ENCODE measurements at regions not wholly inside any gene's neighbourhood (a gene's known extent, or its start where the extent isn't known, plus 50 kb on each side); places are given as distances from the start of the nearest gene placed in this dataset.

GRCh38 chr11:56885854-56886253 is 102.9 kb upstream of the OR5AK2 start:
- no peak overlapping the region for H3K4me3 ChIP-seq
- no peaks in the 10 kb centered on the region for H3K27me3 ChIP-seq
- 67% methylated on average over 2 of the region's 2 CpGs for WGBS
- H3K36me3 ChIP-seq = no peaks in the 10 kb centered on the region
- no peaks in the 10 kb centered on the region for H3K4me1 ChIP-seq
- no peak overlapping the region for H3K27ac ChIP-seq (replicated peaks in 1 of 4)
- intact Hi-C loops (cut with DNase I) = no loop called here
- no peaks in the 10 kb centered on the region for H3K9me3 ChIP-seq
- no peak for TF ChIP-seq POLR2AphosphoS5 (IDR thresholded peaks at IDR 0.05)
- TF ChIP-seq CTCF (IDR thresholded peaks at IDR 0.05) = no peak
- no peak for TF ChIP-seq EP300 (IDR thresholded peaks at IDR 0.05)
- TF ChIP-seq POLR2A (IDR thresholded peaks at IDR 0.05; ENCODE audit: low read depth) = no peak
- no peak for DNase-seq (ENCODE audit: extremely low spot score)

DNA sequence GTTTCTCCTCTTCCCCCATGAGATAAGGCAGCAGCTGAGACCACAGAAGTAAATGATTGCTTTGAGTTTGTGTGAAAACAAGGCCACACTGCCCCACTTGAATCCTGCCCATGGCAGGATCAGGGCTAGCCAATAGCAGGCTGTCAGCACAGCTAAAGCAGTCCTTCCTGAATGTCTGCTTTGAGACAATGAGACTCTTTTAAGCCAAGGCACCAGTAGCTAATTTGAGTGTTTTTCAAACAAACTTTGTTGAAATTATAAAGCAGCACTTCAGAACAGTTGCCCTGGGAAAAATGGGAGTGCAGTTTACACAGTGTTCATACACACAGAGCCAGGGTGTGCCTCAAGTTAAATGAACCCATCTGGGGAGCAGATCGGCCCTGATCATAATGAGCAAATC is 103.5 kb upstream of the OR5AK2 start:
- 13% methylated on average over 1 of the region's 1 CpG for WGBS
- H3K4me3 ChIP-seq = no peak overlapping the region
- no peaks in the 10 kb centered on the region for H3K4me1 ChIP-seq
- TF ChIP-seq CTCF (IDR thresholded peaks at IDR 0.05) (no peak), POLR2A (IDR thresholded peaks at IDR 0.05; ENCODE audit: low read depth) (no peak), POLR2AphosphoS5 (IDR thresholded peaks at IDR 0.05) (no peak), EP300 (IDR thresholded peaks at IDR 0.05) (no peak)
- no peaks in the 10 kb centered on the region for H3K36me3 ChIP-seq
- intact Hi-C loops (cut with DNase I) = no loop called here
- no peak overlapping the region for H3K27ac ChIP-seq (replicated peaks in 1 of 4)
- no peaks in the 10 kb centered on the region for H3K27me3 ChIP-seq
- H3K9me3 ChIP-seq = no peaks in the 10 kb centered on the region
- DNase-seq (ENCODE audit: extremely low spot score) = no peak

- intact Hi-C loops (cut with DNase I) = no loop called here
- DNase-seq (ENCODE audit: extremely low spot score) = no peak
- H3K9me3 ChIP-seq = no peaks in the 10 kb centered on the region
- H3K27me3 ChIP-seq = no peaks in the 10 kb centered on the region
- TF ChIP-seq POLR2AphosphoS5 (IDR thresholded peaks at IDR 0.05) (no peak), POLR2A (IDR thresholded peaks at IDR 0.05; ENCODE audit: low read depth) (no peak), CTCF (IDR thresholded peaks at IDR 0.05) (no peak), EP300 (IDR thresholded peaks at IDR 0.05) (no peak)
- no peaks in the 10 kb centered on the region for H3K4me1 ChIP-seq
- H3K27ac ChIP-seq (replicated peaks in 1 of 4) = no peak overlapping the region
- no peaks in the 10 kb centered on the region for H3K36me3 ChIP-seq
- no peak overlapping the region for H3K4me3 ChIP-seq
- 91% methylated on average over 9 of the region's 9 CpGs for WGBS
Observed at GRCh38 chr11:56883371-56883987, 105.2 kb upstream of the OR5AK2 start.

DNA sequence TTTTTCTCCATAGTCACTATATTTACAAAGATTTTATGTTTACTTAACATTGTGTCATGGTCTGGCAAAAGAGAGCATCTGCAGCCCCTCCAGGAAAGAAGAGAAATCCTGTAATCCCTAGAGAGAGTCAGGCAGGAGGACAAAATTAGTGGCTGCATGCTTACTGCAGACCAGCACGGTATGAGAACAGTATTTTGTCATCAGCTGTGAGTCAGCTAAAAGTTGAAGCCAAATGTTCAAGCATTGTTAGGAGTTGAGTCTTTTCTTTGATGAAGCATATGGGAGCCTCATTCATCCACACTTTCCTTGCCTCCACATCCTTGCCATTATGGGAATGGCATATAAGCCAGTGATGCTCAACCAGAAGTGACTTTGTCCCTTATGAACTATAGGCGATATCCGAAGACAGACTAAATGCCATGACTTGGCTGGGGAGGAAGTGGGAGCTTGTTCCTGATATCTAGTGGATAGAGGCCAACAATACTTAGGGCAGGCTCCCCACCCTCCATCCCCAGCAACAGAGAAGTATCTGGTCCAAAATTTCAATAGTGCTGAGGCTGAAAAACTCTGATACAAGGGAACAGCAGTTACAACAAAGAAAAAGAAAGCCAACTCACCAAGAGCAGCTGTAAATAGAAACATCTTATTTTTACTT is 112.0 kb upstream of the OR5AK2 start:
- H3K27me3 ChIP-seq = no peaks in the 10 kb centered on the region
- H3K27ac ChIP-seq (replicated peaks in 1 of 4) = no peak overlapping the region
- no peak overlapping the region for H3K4me3 ChIP-seq
- no peak for TF ChIP-seq CTCF (IDR thresholded peaks at IDR 0.05)
- TF ChIP-seq POLR2A (IDR thresholded peaks at IDR 0.05; ENCODE audit: low read depth) = no peak
- no peak for TF ChIP-seq POLR2AphosphoS5 (IDR thresholded peaks at IDR 0.05)
- no peak for TF ChIP-seq EP300 (IDR thresholded peaks at IDR 0.05)
- H3K4me1 ChIP-seq = no peaks in the 10 kb centered on the region
- H3K36me3 ChIP-seq = no peaks in the 10 kb centered on the region
- intact Hi-C loops (cut with DNase I) = no loop called here
- H3K9me3 ChIP-seq = no peaks in the 10 kb centered on the region
- no peak for DNase-seq (ENCODE audit: extremely low spot score)
- WGBS = 61% methylated on average over 3 of the region's 3 CpGs

DNA sequence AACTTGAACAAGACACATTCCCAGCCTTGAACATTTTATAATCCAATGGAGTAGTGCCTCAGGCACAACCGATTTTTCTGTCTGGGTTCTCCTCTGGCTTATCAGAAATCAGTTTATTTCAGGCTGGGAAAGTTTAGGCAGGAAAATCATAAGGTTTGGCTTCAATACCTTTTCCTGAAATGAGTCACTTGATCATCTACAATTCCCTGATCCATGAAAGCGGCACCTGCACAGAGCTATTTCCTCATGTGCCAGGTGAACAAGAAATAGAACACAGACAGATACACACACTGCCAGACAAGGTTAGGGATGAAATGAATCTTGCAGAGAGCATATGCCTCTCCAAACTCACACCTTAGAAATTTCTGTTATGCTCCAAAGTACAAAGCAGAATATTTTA is 106.7 kb upstream of the OR9G4 start:
- no peak overlapping the region for H3K4me3 ChIP-seq
- H3K9me3 ChIP-seq = no peaks in the 10 kb centered on the region
- no peak for DNase-seq (ENCODE audit: extremely low spot score)
- 77% methylated on average over 2 of the region's 2 CpGs for WGBS
- H3K27me3 ChIP-seq = no peaks in the 10 kb centered on the region
- TF ChIP-seq EP300 (IDR thresholded peaks at IDR 0.05) = no peak
- no peak for TF ChIP-seq CTCF (IDR thresholded peaks at IDR 0.05)
- TF ChIP-seq POLR2A (IDR thresholded peaks at IDR 0.05; ENCODE audit: low read depth) = no peak
- no peak for TF ChIP-seq POLR2AphosphoS5 (IDR thresholded peaks at IDR 0.05)
- H3K4me1 ChIP-seq = no peaks in the 10 kb centered on the region
- intact Hi-C loops (cut with DNase I) = no loop called here
- no peak overlapping the region for H3K27ac ChIP-seq (replicated peaks in 1 of 4)
- no peaks in the 10 kb centered on the region for H3K36me3 ChIP-seq

All from esophagus muscularis mucosa (tissue), 4 donors.